ENCODE measurements at regions not wholly inside any gene's neighbourhood (a gene's known extent, or its start where the extent isn't known, plus 50 kb on each side); places are given as distances from the start of the nearest gene placed in this dataset.

- Histone ChIP-seq H3K4me3 (no peak overlapping the region), H3K9me3 (no peaks in the 10 kb centered on the region), H3K27ac (no peak overlapping the region), H3K36me3 (replicated peaks in 1 of 2; ENCODE audit: insufficient read depth in 1 of 2, low read depth in 2 of 2) (no peaks in the 10 kb centered on the region), H3K27me3 (no peaks in the 10 kb centered on the region), H3K4me1 (no peaks in the 10 kb centered on the region)
- intact Hi-C loops (cut with DNase I), result no loop called here
- ATAC-seq, result no peak
- DNase-seq, result no peak
- 63 to 65% methylated on average over 7 of the region's 7 CpGs for WGBS, 2 donors
- TF ChIP-seq POLR2A (IDR thresholded peaks at IDR 0.05), result no peak
- TF ChIP-seq CTCF (IDR thresholded peaks at IDR 0.05), result no peak
These were observed 97.9 kb upstream of the MSX2 start for GRCh38 chr5:174626369-174626920.

- no peaks in the 10 kb centered on the region for H3K27me3 ChIP-seq
- no peaks in the 10 kb centered on the region for H3K9me3 ChIP-seq
- H3K27ac ChIP-seq, result no peak overlapping the region
- no peaks in the 10 kb centered on the region for H3K4me1 ChIP-seq
- H3K36me3 ChIP-seq (replicated peaks in 1 of 2; ENCODE audit: insufficient read depth in 1 of 2, low read depth in 2 of 2), result no peaks in the 10 kb centered on the region
- no peak for TF ChIP-seq CTCF (IDR thresholded peaks at IDR 0.05)
- TF ChIP-seq POLR2A (IDR thresholded peaks at IDR 0.05), result no peak
- WGBS, 2 donors, result 10 to 24% methylated on average over 2 to 6 of the region's 6 CpGs
- intact Hi-C loops (cut with DNase I), result no loop called here
- no peak overlapping the region for H3K4me3 ChIP-seq
- no peak for ATAC-seq
- DNase-seq, result no peak
These were observed 88.3 kb upstream of the MSX2 start for GRCh38 chr5:174636094-174636493.

GRCh38 chr5:174642816-174643405 is 81.5 kb upstream of the MSX2 start:
- intact Hi-C loops (cut with DNase I), result no loop called here
- DNase-seq, result no peak
- H3K36me3 ChIP-seq (replicated peaks in 1 of 2; ENCODE audit: insufficient read depth in 1 of 2, low read depth in 2 of 2), result no peaks in the 10 kb centered on the region
- H3K4me1 ChIP-seq, result no peaks in the 10 kb centered on the region
- H3K27me3 ChIP-seq, result no peaks in the 10 kb centered on the region
- TF ChIP-seq POLR2A (IDR thresholded peaks at IDR 0.05) (no peak), CTCF (IDR thresholded peaks at IDR 0.05) (no peak)
- 14 to 16% methylated on average over 4 of the region's 4 CpGs for WGBS, 2 donors
- H3K9me3 ChIP-seq, result peaks cover 0 to 8% (median 0%) of the 10 kb centered on the region in 3 donors
- H3K4me3 ChIP-seq, result no peak overlapping the region
- ATAC-seq, result no peak
- no peak overlapping the region for H3K27ac ChIP-seq

- intact Hi-C loops (cut with DNase I), result no loop called here
- Histone ChIP-seq H3K27ac (no peak overlapping the region), H3K36me3 (replicated peaks in 1 of 2; ENCODE audit: insufficient read depth in 1 of 2, low read depth in 2 of 2) (no peaks in the 10 kb centered on the region), H3K4me1 (no peaks in the 10 kb centered on the region), H3K9me3 (peaks cover 0 to 8% (median 0%) of the 10 kb centered on the region in 3 donors), H3K27me3 (no peaks in the 10 kb centered on the region), H3K4me3 (no peak overlapping the region)
- TF ChIP-seq POLR2A (IDR thresholded peaks at IDR 0.05) (no peak), CTCF (IDR thresholded peaks at IDR 0.05) (no peak)
- no peak for DNase-seq
- 65% methylated on average over 3 of the region's 3 CpGs for WGBS, 2 donors
- no peak for ATAC-seq
These were observed 79.9 kb upstream of the MSX2 start for GRCh38 chr5:174644436-174644835.

GRCh38 chr5:174644923-174645322 is 79.5 kb upstream of the MSX2 start:
- H3K4me1 ChIP-seq, result no peaks in the 10 kb centered on the region
- no peak for TF ChIP-seq POLR2A (IDR thresholded peaks at IDR 0.05)
- peaks cover 0 to 8% (median 0%) of the 10 kb centered on the region in 3 donors for H3K9me3 ChIP-seq
- ATAC-seq, result no peak
- H3K27ac ChIP-seq, result no peak overlapping the region
- no peaks in the 10 kb centered on the region for H3K36me3 ChIP-seq (replicated peaks in 1 of 2; ENCODE audit: insufficient read depth in 1 of 2, low read depth in 2 of 2)
- no peak overlapping the region for H3K4me3 ChIP-seq
- no peak for DNase-seq
- no peaks in the 10 kb centered on the region for H3K27me3 ChIP-seq
- intact Hi-C loops (cut with DNase I), result no loop called here

All from body of pancreas (tissue), 4 donors.